ENCODE measurements at regions not wholly inside any gene's neighbourhood (a gene's known extent, or its start where the extent isn't known, plus 50 kb on each side); places are given as distances from the start of the nearest gene placed in this dataset.
"Not testable (repeated sequence)": the region's sequence is repeated elsewhere in the genome, so short reads cannot be mapped to it uniquely, and the experiment has no call there.

DNA sequence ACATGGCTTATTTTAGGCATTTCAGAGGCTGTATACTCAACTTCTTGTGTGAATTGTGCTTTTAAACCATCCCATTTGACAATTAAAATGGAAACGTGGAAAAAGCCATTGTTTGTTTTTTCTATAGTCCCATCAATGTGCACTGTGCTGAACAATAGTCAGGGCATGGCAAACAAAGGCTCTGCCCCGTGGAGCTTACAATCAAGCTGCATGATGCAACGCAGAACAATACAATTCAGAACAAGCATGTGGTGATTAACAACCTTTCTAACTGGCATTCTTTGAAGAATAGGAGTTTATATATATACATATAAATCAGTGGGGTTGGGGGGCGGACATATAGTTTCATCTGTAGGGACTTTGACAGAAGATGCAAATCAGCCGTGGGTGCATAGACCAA, 2125.4 kb upstream of the WWC1 start:
- DNase-seq = no peak

GRCh38 chr5:166172597-166172996, 2118.8 kb upstream of the WWC1 start:
- DNase-seq = no peak

GRCh38 chr5:166178411-166179080, 2112.9 kb upstream of the WWC1 start:
- DNase-seq = no peak

DNA sequence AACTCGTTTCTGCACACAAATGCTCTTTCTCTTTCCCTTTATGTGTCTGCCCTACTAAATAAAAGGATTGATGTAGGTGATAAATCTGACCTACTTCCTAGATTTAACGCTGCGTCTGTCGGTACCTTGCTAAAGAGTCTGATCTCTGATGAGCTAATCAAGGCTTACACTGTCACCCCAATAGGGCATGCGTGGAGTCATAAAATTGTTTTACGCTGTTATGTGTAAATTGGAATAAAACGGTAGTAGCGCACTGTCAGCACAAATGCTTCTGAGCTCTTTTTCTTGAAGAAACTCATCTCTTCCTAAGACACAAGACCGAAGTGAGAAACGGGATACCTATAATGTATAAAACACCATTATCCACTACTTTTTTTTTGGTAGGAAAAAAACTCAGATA, 2106.3 kb upstream of the WWC1 start:
- no peak for DNase-seq

GRCh38 chr5:166188501-166189325, 2102.7 kb upstream of the WWC1 start:
- DNase-seq = no peak

DNA sequence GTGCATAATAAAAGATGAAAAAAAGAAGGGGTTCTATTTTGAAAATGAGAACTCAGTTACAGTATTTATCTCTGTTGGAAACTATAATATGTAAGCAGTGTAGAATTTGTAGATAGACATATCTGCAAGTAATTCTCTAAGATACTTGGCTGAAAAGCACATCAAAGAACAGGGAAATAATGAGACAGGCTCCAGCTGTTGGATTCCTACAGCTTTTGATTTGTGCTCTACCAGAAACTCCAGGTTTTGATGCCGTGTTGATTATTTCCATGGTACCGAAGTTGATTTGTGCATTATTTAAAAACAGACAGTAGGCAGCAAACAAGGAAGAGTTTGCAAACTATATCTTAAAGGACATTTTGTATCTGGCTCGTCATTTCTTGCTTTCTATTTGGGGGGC, 2098.7 kb upstream of the WWC1 start:
- no peak for DNase-seq

- DNase-seq = no peak
Measured at GRCh38 chr5:166195981-166196380, 2095.5 kb upstream of the WWC1 start.

DNA sequence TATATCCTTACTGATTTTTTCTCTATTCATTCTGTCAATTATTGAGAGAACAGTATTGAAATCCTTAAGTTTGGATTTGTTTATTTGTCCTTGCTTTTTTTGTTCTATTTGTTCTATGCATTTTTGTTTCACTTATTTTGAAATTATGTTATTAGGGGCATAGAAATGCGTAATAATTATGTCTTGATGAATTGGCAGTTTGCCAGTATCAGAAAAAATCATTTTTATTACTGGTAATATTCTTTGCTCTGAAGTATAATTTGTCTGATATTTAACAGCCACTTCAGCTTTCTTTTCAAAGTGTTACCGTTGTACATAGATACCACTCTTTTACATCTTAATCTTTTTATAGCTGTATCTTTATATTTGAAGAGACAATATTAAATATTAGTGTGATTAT, 2090.9 kb upstream of the WWC1 start:
- no peak for DNase-seq

GRCh38 chr5:166211640-166212039, 2079.8 kb upstream of the WWC1 start:
- DNase-seq = no peak

GRCh38 chr5:166236327-166236726, 2055.1 kb upstream of the WWC1 start:
- DNase-seq = no peak

- DNase-seq = no peak
Measured at GRCh38 chr5:166240705-166241104, 2050.7 kb upstream of the WWC1 start.

DNA sequence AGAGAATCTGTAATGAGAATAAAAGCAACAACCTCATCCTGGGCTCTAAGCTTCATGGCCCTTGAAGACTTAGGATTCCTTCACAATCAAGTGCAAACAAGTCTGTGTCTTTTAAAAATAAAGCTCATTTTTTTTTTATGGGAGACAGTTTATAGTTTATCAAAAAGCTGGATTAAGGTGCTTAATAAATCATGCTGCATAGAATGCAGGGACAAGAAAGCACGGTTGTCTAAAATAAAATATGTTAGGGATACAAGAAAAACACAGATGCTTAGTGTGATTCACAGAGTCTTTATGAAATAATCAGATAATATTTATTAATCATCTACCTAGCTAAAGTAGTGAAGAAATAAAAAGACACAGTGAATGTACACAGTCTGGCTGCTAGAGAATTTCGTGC, 2045.9 kb upstream of the WWC1 start:
- DNase-seq = no peak

- no peak for DNase-seq
Measured at GRCh38 chr5:166251786-166252185, 2039.7 kb upstream of the WWC1 start.

GRCh38 chr5:166257661-166258060, 2033.8 kb upstream of the WWC1 start:
- no peak for DNase-seq

DNA sequence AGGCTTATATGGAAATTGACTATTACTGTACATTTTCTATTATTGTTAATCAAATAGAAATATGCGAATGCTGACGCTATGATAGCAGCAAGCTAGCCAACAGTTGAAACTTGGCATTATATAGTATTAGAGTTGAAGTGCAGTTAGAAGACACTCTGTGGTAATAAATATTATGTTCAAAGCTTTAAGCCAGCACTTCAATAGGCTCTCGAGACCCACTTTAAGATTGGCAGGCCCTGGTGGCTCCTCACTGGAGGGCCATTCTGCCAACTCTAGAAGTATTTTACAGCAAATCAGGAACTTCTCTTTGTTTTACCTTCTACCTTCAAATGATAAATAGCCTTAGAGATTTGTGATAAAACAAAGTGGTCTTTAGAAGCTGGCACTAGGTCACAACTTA, 2029.0 kb upstream of the WWC1 start:
- no peak for DNase-seq

GRCh38 chr5:166267907-166268306, 2023.5 kb upstream of the WWC1 start:
- no peak for DNase-seq

- no peak for DNase-seq
Measured at GRCh38 chr5:166270712-166271111, 2020.7 kb upstream of the WWC1 start.

DNA sequence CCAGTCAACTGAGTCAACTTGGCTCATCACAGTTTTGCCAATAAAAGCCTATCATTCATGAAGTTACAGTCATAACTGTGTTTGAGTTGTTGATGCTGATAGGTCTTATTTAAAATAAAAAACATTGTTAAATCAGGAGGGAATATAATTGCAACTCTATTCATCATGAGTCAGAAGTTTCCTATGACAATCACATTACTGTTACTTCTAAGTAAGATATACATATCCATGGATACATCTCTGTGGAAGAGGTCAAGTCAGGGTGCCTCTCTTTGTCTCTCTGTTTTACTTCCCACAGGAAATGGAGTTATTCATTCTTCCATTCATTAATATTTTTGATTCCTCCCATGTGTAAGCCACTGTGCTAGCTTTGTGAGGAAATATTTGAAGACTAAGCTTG, 2015.4 kb upstream of the WWC1 start:
- DNase-seq = no peak

DNA sequence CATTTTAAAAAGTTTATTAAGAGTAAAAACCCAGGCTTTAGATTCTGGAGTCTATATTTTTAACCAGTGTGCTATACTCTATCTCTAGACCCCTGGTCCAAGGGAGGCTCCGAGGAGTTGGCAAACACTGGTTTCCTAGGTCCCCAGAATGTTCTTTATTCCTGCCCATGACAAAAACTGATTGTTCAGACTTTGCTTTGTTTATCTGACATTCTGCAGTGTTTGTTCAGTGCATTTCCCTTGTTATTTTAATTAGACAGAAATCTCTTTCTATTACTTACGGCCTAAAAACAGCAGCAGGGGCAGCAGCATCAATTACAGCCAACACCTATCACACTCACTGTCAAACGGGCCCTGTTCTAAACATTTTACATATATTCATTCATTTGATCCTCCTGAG, 2011.6 kb upstream of the WWC1 start:
- DNase-seq = no peak

DNA sequence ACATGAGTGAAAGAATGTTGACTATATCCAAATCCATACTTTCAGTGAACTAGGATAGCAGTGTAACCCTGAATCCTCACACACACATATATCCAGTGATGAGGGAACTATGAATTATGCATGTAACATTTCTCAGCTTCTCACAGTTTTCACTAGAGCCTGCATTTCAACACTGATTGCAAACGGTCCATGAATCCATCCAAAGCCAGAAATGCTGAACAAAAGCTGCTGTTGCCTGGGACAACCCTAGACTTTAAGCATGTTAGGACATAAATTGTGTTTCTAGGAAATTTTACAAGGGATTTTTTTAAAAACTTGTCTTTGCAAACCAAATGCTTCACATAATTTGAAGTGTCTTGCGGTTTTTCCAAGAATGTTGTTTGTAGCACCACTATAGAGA, 2010.0 kb upstream of the WWC1 start:
- no peak for DNase-seq

DNA sequence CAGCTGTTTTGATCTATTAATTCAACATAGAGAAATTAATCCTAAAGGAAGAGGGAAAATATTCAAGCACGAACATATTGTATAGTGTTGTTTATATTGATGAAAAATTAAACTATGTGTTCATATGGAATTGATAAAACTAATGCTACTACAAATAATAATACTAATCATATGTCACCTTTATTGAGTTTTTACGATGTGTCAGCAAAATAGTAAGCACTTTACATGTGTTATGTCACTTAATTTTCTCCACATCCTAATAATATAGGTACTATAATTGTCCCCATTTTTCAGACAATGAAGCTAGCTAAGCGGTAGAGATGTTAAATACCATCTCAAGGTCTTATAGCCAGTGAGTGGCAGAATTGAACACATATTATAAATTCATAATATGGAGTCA, 2008.5 kb upstream of the WWC1 start:
- no peak for DNase-seq

DNA sequence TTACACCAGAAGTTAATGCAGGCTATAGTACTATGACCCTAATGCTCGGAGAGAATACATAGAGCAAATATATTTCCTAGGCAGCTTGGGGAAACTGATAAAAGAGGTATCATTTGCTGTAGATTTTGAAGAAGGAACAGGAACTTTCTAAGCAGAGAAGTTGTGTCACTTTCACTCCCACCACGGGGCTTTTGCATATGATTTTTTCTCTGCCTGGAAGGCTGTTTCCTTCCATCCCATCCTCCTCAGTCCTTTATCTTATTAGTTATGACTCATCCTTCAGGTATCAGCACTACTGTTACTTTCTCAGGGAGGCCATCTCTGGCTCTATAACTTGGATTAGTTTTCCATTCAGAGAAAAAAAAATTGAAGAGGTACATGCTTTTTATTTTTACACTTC, 2006.1 kb upstream of the WWC1 start:
- DNase-seq = no peak

DNA sequence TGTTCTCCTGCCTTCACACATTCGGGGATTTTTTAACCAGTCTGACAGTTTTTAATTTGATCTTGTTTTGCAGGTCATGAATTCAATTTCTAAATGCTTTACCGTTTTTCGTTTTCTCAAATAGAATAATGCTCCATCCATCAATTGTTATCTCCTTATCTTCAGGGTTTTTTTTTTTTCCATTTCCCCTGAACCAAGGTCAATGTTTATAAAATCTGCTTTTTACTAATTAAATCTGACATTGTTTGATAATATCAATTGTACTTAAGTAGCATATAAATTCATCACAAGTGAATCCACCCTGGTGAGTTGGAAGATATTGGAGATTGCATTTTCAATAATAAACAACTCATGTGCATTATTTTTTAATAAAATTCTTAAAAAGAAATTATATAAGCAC, 2004.6 kb upstream of the WWC1 start:
- DNase-seq = no peak

DNA sequence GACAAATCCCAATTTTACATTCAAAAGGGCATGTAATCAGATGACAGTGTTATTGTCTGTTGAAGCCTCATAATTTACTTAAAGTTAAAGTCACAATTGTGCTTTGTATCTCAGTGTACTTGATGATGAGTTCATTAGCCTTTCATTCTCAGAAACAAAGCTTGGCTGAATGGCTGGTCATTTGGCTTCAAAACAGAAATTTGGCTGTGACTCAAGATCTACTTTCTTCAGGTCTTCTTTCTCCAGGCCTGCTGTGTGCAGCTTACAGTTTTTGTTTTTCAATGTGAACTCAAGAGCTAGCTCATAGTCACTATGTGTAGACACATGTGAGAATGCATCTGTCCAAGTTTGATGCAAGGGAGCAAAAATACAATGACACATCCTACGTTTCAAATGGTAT, 2003.6 kb upstream of the WWC1 start:
- DNase-seq = no peak

DNA sequence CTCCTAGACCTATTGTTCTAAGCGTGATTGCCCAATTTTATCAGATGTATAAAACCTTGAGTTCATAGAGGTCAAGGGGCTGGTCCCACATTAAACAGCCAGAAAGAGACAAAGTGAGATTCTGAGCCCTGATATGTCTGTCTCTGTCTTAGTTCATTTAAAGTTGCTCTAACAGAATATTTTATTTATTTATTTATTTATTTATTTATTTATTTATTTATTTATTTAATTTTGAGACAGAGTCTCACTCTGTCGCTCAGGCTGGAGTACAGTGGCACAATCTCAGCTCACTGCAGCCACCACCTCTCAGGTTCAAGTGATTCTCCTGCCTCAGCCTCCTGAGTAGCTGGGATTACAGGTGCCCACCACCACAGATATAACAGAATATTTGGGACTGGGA, 1999.6 kb upstream of the WWC1 start:
- DNase-seq = not testable (repeated sequence)
